SK-N-SH treated with all-trans-retinoic acid at 6 μM for 48 hours (cell line): ENCODE measurements at regions not wholly inside any gene's neighbourhood (a gene's known extent, or its start where the extent isn't known, plus 50 kb on each side); places are given as distances from the start of the nearest gene placed in this dataset.

Experiments
- BACH2 ChIP-seq: fragments of 250-450 bp; sonication (Bioruptor Pico); IDR thresholded peaks from 2 replicates; pipeline ENCODE4 v1.9.0; 2021; ENCODE audit warnings: mild to moderate bottlenecking, borderline replicate concordance
- PATZ1 ChIP-seq: fragments of 250-450 bp; sonication (Bioruptor Pico); IDR thresholded peaks from 2 replicates; pipeline ENCODE4 v1.8.0; 2020; ENCODE audit warnings: mild to moderate bottlenecking, moderate library complexity, borderline replicate concordance
- PPARA ChIP-seq: fragments of 250-450 bp; sonication (Bioruptor Pico); IDR thresholded peaks from 2 replicates; pipeline ENCODE4 v1.5.0; 2020; ENCODE audit warnings: mild to moderate bottlenecking, borderline replicate concordance
- RARB ChIP-seq: fragments of 250-450 bp; sonication (Bioruptor Pico); IDR thresholded peaks from 2 replicates; pipeline ENCODE4 v1.8.0; 2021; ENCODE audit warnings: mild to moderate bottlenecking, moderate library complexity
- SNAI2 ChIP-seq: fragments of 250-450 bp; sonication (Bioruptor Pico); IDR thresholded peaks from 2 replicates; pipeline ENCODE4 v1.5.0; 2020; ENCODE audit warnings: mild to moderate bottlenecking, moderate library complexity
- TSHZ2 ChIP-seq: fragments of 250-450 bp; sonication (Bioruptor Pico); IDR thresholded peaks from 2 replicates; pipeline ENCODE4 v1.5.0; 2020; ENCODE audit warnings: mild to moderate bottlenecking, moderate library complexity
- ZFP30 ChIP-seq: fragments of 450-650 bp; formaldehyde crosslinking; IDR thresholded peaks from 2 replicates; pipeline ENCODE4 v1.5.0; 2022; ENCODE audit warnings: mild to moderate bottlenecking, moderate library complexity

DNA sequence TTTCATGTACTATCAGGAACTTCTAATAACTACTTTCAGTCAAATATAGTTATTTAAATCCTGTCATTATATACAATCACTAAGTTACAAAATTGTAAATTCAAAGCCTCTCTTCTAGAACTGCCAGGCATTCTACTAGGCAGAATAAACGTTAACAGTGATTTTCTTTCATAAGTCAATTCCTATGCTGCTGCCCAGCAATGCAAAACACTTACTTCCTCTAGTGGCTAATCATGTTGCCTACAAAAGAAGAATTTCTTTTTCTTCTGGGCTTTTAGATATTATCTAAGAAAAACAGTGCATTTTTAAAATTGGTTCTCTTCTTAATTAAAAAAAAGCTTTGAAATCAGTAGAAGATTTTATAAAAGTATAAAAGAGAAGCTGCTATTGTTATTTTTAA is 509.8 kb upstream of the ADAMTS5 start:
- TF ChIP-seq PATZ1 (no peak), TSHZ2 (CRISPR knock-in tag) (no peak), RARB (CRISPR knock-in tag) (no peak), SNAI2 (CRISPR knock-in tag) (no peak), ZFP30 (CRISPR knock-in tag) (no peak), BACH2 (CRISPR knock-in tag) (no peak), PPARA (CRISPR knock-in tag) (no peak)
